HG03469 (cell line): ENCODE measurements at regions not wholly inside any gene's neighbourhood (a gene's known extent, or its start where the extent isn't known, plus 50 kb on each side); places are given as distances from the start of the nearest gene placed in this dataset.
"Not testable (repeated sequence)": the region's sequence is repeated elsewhere in the genome, so short reads cannot be mapped to it uniquely, and the experiment has no call there.

Source experiments
- ATAC-seq: cut with Tn5 transposase; IDR thresholded peaks from one replicate; pipeline ENCODE4 v1.9.1; 2021; ENCODE audit warnings: mild to moderate bottlenecking, moderate library complexity, moderate number of reproducible peaks; ENCODE audit not compliant: unreplicated experiment

DNA sequence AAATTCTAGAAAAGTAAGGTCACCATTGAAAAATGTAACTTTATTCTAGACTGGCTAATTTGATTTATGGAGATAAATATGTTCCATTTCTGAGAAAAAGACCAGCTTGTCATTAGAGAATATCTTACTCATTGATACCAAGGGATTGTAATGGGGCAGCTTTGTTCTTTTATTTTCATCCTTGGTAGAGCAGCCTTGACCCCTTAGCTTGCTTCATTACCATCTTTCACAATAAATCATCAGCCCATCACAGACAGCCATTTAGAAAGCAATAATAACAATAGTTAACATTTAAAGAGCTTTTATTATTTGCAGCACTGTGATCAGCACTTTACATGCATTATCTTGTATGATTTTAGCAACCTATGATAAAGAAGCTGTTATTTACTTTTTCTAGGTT, 253.6 kb downstream of the C3orf38 start:
- ATAC-seq = no peak

DNA sequence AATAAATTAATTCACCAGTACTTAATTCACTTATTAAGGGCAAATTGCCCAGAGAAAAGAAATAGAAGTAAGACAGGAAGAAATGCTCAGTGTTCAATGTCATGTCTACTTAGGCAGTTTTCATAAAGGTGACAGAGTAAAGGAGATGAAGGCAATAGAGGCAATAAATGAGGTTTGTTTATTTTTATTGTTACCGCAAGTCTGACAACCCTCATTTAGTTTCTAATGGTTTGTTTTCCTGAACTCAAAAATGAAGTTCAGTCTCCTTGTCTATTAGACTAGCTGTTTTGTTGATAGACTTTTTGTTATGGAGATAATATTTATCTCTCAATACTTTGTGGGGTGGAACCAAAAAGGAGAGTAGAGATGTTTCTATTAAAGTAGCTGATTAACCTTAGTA, 258.3 kb downstream of the C3orf38 start:
- no peak for ATAC-seq

DNA sequence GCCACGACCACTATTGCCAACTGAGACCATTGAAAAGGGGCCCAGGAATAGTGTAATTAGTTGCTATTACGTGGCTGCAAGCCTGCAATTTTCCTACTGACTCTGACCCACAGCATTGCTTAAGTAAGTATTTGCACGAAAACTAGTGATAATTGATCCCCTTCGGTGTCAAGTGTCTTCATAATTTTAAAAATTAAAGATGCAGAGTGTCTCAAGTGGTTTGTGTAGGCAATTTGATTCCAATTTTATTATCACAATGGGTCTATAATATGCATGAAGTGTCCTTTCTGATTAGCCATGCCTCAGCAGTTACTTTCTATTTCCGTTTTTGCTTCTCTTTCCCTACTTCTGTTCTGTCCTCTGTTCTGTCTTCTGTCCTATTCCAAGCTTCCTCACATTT, 259.2 kb downstream of the C3orf38 start:
- no peak for ATAC-seq

DNA sequence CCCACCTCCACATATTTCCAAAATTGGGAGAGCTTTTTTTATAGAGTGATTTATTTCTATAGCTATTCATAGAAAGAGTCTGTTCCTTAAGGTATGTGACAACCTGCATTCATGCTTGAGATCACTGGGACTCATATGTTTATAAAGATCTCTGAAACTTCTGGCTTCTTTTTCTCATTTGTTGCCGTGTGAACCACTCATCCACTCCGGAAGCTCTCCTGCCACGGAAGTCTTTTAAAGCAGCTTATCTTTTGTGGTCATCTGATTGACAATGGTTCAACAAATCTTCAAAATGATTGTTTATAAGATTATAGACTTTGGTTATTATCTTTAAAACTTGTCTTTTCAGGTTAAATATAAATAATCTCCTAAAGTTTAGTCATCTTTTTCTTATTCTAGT, 260.5 kb downstream of the C3orf38 start:
- ATAC-seq = no peak

GRCh38 chr3:88412346-88412745, 262.6 kb downstream of the C3orf38 start:
- ATAC-seq = no peak

GRCh38 chr3:88416436-88416835, 266.7 kb downstream of the C3orf38 start:
- ATAC-seq = no peak

DNA sequence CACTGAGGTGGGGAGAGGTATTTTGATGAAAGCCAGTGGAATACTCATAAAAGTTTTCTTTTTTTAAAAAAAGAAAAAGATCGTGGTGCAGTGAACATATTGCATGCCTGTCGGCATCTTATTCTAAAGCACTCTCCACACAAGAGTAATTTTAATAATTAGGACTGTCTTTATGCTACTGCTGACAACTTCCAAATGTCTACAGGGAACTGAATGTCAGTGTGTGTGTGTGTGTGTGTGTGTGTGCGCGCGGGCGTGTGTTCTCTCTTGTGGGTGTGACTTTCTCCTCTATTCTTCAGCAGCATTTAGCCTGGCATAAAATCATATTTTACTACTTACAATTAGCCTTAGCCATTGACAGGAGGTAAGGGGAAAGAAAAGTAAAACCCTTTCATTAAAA, 268.5 kb downstream of the C3orf38 start:
- no peak for ATAC-seq

GRCh38 chr3:88433568-88433967, 283.8 kb downstream of the C3orf38 start:
- ATAC-seq = peak; percentile 98

- no peak for ATAC-seq
These were observed 284.2 kb downstream of the C3orf38 start for GRCh38 chr3:88434001-88434400.

DNA sequence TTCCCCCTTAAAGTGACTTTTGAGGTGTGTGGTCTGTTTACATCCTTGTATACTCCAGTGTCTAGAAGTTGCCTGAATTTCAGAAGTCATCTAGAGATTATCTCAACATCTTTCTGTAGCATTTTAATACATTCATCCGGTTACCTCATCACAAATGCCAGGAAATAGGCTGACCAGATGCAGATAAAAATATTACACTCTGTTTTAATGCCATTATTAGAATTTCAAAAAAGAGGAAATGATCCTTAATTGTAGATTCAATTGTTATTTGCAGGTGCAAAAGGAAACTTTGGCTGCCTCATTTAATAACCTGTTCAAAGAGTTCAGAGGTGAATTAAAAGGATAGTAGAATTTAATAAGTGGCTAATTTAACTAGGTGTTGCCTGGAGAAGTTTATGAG, 290.9 kb downstream of the C3orf38 start:
- peak; percentile 65 for ATAC-seq

DNA sequence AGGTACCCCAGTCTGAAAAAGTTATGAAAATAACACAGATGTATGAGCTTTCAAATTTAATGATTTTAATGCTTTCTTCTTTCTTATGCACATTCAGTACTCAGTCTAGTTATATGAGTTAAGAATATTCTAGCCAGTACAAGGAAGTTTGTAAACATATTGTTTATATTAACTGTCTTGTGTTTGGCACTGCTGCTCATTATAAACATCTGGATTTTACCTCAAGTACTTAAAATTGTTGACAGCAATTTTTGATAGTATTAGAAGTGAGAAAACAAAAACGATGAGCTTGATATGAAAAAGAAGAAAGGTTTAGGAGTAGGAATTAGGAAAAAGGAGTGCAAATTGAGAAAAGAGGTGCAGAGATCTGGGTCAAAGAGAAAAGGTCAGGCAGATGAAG, 293.3 kb downstream of the C3orf38 start:
- no peak for ATAC-seq

- no peak for ATAC-seq
These were observed 294.5 kb downstream of the C3orf38 start for GRCh38 chr3:88444251-88444650.

DNA sequence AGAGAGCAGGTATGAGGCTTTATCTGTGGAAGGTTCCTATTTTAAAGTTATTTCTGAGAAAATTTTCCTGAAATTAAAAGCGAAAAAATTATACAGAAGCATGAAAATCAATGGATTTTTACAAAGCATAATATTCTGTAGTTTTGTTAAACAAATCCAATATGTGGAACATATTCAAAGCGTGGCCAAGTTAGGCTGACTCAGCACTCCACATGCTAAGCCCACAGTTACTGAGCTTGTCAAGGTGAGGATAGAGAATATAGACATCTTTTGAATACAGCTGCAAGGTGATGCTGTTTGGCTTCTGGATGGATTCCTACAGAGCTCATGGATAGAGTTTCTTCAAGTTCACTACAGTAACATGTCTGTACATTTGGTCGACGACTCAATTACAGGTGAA, 302.5 kb downstream of the C3orf38 start:
- ATAC-seq = no peak

DNA sequence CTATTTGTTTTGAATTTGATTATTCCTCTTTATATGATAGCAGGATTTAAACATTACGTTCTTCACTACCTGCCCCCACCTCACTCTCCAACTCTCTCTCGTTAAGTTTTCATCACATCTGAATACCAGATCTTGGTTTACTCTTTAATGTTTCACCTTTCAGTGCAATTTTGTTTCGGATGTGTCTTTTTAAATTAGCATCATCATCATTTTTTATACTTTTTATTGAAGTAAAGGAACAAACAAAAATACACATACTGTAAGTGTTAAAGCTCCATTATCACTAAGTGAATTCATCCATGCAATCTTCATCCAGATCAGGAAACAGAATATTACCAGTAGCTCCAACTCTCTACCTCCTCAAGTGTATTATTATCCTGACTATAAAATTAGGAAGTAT, 310.6 kb downstream of the C3orf38 start:
- ATAC-seq = no peak

DNA sequence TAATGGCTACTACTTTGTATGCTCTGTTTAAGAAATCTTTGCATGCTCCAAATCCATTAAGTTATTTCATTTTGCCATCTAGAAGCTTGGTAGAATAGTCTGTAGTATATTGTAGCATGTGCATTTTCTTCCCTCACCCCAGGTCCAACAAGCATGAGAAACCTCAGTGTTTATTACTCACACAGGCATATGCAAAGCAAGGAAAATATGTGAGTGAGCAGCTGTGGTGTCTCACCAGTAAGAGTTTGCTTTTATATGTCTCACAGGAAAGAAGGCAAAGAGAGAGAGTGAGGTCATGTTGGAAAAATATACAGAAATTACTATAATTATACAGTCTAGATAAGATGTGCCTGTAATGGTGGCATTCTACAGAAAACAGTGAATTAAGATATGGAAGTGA, 312.5 kb downstream of the C3orf38 start:
- ATAC-seq = no peak

DNA sequence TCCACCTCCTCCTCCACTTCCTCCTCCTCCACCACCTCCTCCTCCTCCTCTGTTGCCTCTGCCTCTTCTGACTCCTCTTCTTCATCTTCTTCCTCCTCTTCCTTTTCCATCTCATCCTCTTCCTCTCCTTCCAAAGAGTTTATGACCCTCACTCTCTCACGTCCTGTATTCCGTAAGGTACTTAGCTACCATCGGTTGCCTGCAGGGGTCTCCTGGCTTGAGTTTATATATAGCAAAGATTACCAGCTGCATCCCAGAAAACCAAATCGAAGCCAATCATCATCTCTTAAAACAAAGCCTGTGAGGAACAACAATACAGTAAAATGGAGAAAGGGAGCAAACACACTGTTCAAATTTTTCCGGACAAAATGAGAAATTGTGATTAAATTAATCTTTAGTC, 317.4 kb downstream of the C3orf38 start:
- no peak for ATAC-seq

- ATAC-seq = no peak
These were observed 319.5 kb downstream of the C3orf38 start for GRCh38 chr3:88469216-88469615.

- no peak for ATAC-seq
These were observed 328.7 kb downstream of the C3orf38 start for GRCh38 chr3:88478460-88478859.

DNA sequence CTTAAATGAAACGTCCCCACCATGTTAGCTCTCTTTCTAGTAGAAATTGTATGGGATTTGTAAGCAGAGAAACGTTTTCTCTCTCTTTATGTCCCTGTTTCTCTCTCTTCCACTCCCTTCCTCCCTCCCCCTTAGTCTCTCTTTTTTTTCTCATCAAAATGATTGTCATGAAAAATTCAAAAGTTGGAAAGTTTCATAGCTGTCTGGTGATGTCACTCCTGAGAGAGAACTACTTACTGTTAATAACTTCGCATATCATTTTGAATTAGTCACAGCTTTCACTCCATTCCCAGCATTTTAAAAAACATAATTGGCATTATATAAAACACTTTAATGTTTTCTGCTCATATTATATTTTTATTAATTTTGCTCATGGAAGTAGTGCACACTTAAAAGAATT, 331.1 kb downstream of the C3orf38 start:
- ATAC-seq = no peak

- ATAC-seq = no peak
These were observed 335.2 kb downstream of the C3orf38 start for GRCh38 chr3:88485001-88485400.

DNA sequence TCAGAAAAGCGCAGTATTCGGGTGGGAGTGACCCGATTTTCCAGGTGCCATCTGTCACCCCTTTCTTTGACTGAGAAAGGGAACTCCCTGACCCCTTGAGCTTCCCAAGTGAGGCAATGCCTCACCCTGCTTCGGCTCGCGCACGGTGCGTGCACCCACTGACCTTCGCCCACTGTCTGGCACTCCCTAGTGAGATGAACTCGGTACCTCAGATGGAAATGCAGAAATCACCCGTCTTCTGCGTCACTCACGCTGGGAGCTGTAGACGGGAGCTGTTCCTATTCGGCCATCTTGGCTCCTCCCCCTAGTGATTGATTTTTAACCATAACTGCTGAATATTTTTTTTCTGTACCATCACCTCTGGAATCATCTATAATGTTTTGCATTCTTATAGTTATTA, 359.1 kb downstream of the C3orf38 start:
- ATAC-seq = not testable (repeated sequence)

- ATAC-seq = no peak
These were observed 359.8 kb downstream of the C3orf38 start for GRCh38 chr3:88509582-88509981.

DNA sequence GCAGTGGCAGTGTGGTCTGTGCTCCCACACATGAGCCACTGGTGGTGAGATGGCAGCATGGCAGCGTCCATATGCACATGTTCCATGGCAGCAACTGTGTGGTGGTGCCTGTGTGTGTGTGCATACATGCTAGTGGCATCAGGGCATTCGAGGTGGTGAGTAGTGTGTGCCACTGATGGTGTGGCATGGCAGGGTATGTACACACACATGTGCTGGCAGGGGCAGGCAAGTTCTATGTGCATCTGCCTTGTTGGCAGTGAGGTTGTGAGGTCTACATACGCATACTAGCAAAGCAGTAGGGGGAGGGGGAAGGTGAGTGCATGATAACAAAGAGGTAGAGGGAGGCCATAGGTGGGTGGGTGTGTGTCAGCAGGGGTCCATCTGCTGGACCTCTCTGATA, 378.7 kb downstream of the C3orf38 start:
- ATAC-seq = no peak

- no peak for ATAC-seq
These were observed 384.8 kb downstream of the C3orf38 start for GRCh38 chr3:88534534-88534933.
